Endothelial cell (in vitro differentiated cells): ENCODE measurements at regions not wholly inside any gene's neighbourhood (a gene's known extent, or its start where the extent isn't known, plus 50 kb on each side); places are given as distances from the start of the nearest gene placed in this dataset.
"Not testable (repeated sequence)": the region's sequence is repeated elsewhere in the genome, so short reads cannot be mapped to it uniquely, and the experiment has no call there.

Experiments
- DNase-seq: peaks from one replicate; pipeline ENCODE4 v3.0.0; 2021; ENCODE audit warnings: low spot score
- H3K27ac Mint-ChIP-seq: one replicate; pipeline ENCODE4 v1.8.0; 2021; ENCODE audit warnings: mixed read lengths, inconsistent platforms; ENCODE audit not compliant: unreplicated experiment
- H3K27me3 Mint-ChIP-seq: one replicate; pipeline ENCODE4 v1.8.0; 2021; ENCODE audit warnings: mild to moderate bottlenecking, moderate library complexity, mixed read lengths, inconsistent platforms; ENCODE audit not compliant: unreplicated experiment
- H3K36me3 Mint-ChIP-seq: one replicate; pipeline ENCODE4 v1.8.0; 2021; ENCODE audit warnings: mild to moderate bottlenecking, low read depth, mixed read lengths, inconsistent platforms; ENCODE audit not compliant: unreplicated experiment
- H3K4me1 Mint-ChIP-seq: one replicate; pipeline ENCODE4 v1.8.0; 2021; ENCODE audit warnings: mild to moderate bottlenecking, mixed read lengths, inconsistent platforms; ENCODE audit not compliant: unreplicated experiment
- H3K4me3 Mint-ChIP-seq: one replicate; pipeline ENCODE4 v1.8.0; 2021; ENCODE audit warnings: mild to moderate bottlenecking, mixed read lengths, inconsistent platforms; ENCODE audit not compliant: unreplicated experiment
- H3K9me3 Mint-ChIP-seq: one replicate; pipeline ENCODE4 v1.8.0; 2021; ENCODE audit warnings: mixed read lengths, inconsistent platforms; ENCODE audit not compliant: unreplicated experiment
- TF ChIP-seq, protein P1 (sequence below): fragments of 200-600 bp; sonication (generic); IDR thresholded peaks from one replicate; pipeline ENCODE4 v1.5.0; 2021; ENCODE audit warnings: antibody characterized with exemption; ENCODE audit not compliant: unreplicated experiment

- TF ChIP-seq, protein P1, sequence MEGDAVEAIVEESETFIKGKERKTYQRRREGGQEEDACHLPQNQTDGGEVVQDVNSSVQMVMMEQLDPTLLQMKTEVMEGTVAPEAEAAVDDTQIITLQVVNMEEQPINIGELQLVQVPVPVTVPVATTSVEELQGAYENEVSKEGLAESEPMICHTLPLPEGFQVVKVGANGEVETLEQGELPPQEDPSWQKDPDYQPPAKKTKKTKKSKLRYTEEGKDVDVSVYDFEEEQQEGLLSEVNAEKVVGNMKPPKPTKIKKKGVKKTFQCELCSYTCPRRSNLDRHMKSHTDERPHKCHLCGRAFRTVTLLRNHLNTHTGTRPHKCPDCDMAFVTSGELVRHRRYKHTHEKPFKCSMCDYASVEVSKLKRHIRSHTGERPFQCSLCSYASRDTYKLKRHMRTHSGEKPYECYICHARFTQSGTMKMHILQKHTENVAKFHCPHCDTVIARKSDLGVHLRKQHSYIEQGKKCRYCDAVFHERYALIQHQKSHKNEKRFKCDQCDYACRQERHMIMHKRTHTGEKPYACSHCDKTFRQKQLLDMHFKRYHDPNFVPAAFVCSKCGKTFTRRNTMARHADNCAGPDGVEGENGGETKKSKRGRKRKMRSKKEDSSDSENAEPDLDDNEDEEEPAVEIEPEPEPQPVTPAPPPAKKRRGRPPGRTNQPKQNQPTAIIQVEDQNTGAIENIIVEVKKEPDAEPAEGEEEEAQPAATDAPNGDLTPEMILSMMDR: no peak
- Mint-ChIP-seq H3K9me3 (peaks cover 6% of the 10 kb centered on the region), H3K27me3 (peaks cover 3% of the 10 kb centered on the region), H3K36me3 (no peaks in the 10 kb centered on the region), H3K4me3 (no peak overlapping the region), H3K27ac (no peak overlapping the region), H3K4me1 (peaks cover 23% of the 10 kb centered on the region)
- DNase-seq: no peak
These were observed 132.1 kb upstream of the BMAL1 start for GRCh38 chr11:13145461-13145860.

DNA sequence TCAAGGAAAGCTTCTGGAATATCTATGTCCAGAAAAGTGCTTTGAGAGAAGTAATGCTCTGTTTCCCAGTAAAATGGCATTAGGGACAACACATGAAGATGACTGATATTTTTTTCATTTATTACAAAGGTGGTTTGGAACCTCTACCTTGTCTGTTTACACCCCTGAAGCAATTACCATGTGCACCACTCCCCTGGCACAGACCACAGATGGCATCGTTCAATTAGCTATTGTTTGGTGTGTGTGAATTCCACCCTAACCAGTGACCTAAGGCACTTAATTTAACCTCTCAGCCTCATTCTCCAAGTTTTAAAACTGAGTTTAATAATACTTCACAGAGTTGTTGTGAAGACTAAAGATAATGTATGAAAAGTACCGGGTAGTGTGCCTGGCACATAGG lies 127.6 kb upstream of the BMAL1 start:
- no peak for DNase-seq
- H3K9me3 Mint-ChIP-seq: peaks cover 6% of the 10 kb centered on the region
- H3K4me3 Mint-ChIP-seq: no peak overlapping the region
- no peak overlapping the region for H3K27ac Mint-ChIP-seq
- H3K36me3 Mint-ChIP-seq: no peaks in the 10 kb centered on the region
- TF ChIP-seq, protein P1: no peak
- H3K27me3 Mint-ChIP-seq: peaks cover 2% of the 10 kb centered on the region
- H3K4me1 Mint-ChIP-seq: no peaks in the 10 kb centered on the region

- peaks cover 4% of the 10 kb centered on the region for H3K9me3 Mint-ChIP-seq
- TF ChIP-seq, protein P1: no peak
- no peak overlapping the region for H3K4me3 Mint-ChIP-seq
- H3K27ac Mint-ChIP-seq: no peak overlapping the region
- peaks cover 2% of the 10 kb centered on the region for H3K27me3 Mint-ChIP-seq
- no peaks in the 10 kb centered on the region for H3K36me3 Mint-ChIP-seq
- DNase-seq: no peak
- H3K4me1 Mint-ChIP-seq: no peaks in the 10 kb centered on the region
These were observed 127.1 kb upstream of the BMAL1 start for GRCh38 chr11:13150487-13150886.

- Mint-ChIP-seq H3K27me3 (peaks cover 2% of the 10 kb centered on the region), H3K9me3 (no peaks in the 10 kb centered on the region), H3K4me3 (no peak overlapping the region), H3K27ac (no peak overlapping the region), H3K4me1 (no peaks in the 10 kb centered on the region), H3K36me3 (no peaks in the 10 kb centered on the region)
- TF ChIP-seq, protein P1: no peak
- DNase-seq: no peak
These were observed 125.3 kb upstream of the BMAL1 start for GRCh38 chr11:13152264-13152663.

DNA sequence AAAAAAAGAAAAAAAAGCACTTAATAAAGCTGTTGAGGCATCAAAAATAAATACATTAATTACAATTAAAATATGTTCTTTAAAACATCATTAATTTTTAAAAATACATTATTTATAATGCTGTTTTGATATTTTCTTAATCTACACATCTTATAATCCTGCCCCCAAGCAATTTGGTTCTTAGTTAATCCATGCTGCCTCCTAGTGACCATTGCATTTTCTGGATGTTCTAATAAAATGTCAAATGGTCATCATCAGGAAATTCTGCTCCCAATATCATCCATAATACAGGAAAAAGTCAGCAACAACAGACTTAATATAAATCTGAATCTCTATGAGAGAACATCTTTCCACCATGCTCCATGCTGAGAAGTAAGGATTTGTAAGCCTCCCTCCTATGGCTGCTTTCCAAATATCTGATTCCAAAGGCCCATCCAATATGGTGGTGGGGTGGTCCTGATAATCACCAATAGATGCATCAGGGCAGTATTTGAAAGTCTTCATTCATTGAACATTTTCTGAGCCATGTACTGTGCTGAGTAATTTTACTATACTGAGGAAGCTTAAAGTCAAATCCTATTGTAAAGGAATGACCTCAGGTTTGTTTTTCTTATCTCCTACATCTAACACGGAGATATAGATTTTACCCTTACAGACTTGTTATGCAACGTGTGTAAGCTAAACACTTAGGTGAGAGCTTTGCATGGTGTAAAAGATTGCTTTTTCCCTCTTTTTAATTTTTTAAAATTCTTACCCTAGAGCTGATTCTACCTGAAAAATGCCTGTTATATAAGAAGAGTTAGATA lies 124.7 kb upstream of the BMAL1 start:
- TF ChIP-seq, protein P1: no peak
- no peaks in the 10 kb centered on the region for H3K9me3 Mint-ChIP-seq
- no peak overlapping the region for H3K4me3 Mint-ChIP-seq
- H3K27me3 Mint-ChIP-seq: no peaks in the 10 kb centered on the region
- no peaks in the 10 kb centered on the region for H3K4me1 Mint-ChIP-seq
- no peak for DNase-seq
- no peak overlapping the region for H3K27ac Mint-ChIP-seq
- H3K36me3 Mint-ChIP-seq: no peaks in the 10 kb centered on the region

DNA sequence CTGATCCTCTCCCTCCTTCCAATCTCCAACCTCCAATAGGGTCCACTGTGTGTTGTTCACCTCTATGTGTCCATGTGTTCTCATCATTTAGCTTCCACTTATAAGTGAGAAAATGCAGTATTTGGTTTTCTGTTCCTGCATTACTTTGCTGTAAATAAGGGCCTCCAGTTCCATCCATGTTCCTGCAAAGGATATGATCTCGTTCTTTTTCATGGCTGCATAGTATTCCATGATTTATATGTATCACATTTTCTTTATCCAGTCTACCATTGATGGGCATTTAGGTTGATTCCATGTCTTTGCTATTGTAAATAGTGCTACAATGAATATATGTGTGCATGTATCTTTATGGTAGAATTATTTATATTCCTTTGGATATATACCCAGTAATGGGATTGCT lies 123.2 kb upstream of the BMAL1 start:
- H3K27me3 Mint-ChIP-seq, H3K4me3 Mint-ChIP-seq, H3K4me1 Mint-ChIP-seq, H3K27ac Mint-ChIP-seq, H3K36me3 Mint-ChIP-seq, DNase-seq, H3K9me3 Mint-ChIP-seq: not testable (repeated sequence)
